Common myeloid progenitor, CD34-positive (primary cell): ENCODE measurements at regions not wholly inside any gene's neighbourhood (a gene's known extent, or its start where the extent isn't known, plus 50 kb on each side); places are given as distances from the start of the nearest gene placed in this dataset.

Experiments
- CTCF ChIA-PET: fragments of 350-600 bp; sonication (Branson Sonifier 250); formaldehyde crosslinking; loops from one replicate; lab custom pipeline; 2021; ENCODE audit warnings: antibody characterized with exemption; lab: Charles Lee
- POLR2A ChIA-PET: fragments of 350-600 bp; sonication (Branson Sonifier 250); formaldehyde crosslinking; loops from one replicate; lab custom pipeline; 2021; ENCODE audit warnings: antibody characterized with exemption; lab: Charles Lee
- DNase-seq, 3 donors: peaks; one replicate each; pipeline versions ENCODE4 v3.0.0 to v3.0.0-alpha.2; 2013
- H3K27ac ChIP-seq, 2 experiments: 1 replicate in 1 of 2; 2 replicates in 1 of 2; pipeline ENCODE4 v1.7.0; 2013; ENCODE audit warnings: inconsistent platforms in 2 of 2, low read length in 2 of 2, mild to moderate bottlenecking in 2 of 2, low read depth in 1 of 2, moderate library complexity in 1 of 2; ENCODE audit not compliant: severe bottlenecking in 2 of 2, insufficient read depth in 1 of 2, poor library complexity in 1 of 2
- H3K27me3 ChIP-seq, 5 experiments: replicated peaks in 2 of 5; 1 replicate in 3 of 5; 2 replicates in 2 of 5; pipeline versions ENCODE4 v1.6.1 to v1.7.0; 2013; ENCODE audit warnings: low read length in 4 of 5, mild to moderate bottlenecking in 2 of 5, moderate library complexity in 2 of 5, inconsistent platforms in 1 of 5; ENCODE audit not compliant: insufficient read depth in 5 of 5, control insufficient read depth in 4 of 5
- H3K36me3 ChIP-seq, 4 experiments: 1 replicate in 2 of 4; 2 replicates in 2 of 4; pipeline versions ENCODE4 v1.6.1 to v1.7.0; 2013; ENCODE audit warnings: low read length in 3 of 4, control low read depth in 1 of 4, mild to moderate bottlenecking in 1 of 4; ENCODE audit not compliant: control insufficient read depth in 4 of 4, insufficient read depth in 4 of 4
- H3K4me1 ChIP-seq, 4 experiments: 1 replicate in 3 of 4; 2 replicates in 1 of 4; pipeline versions ENCODE4 v1.6.1 to v1.7.1; 2013; ENCODE audit warnings: low read length in 3 of 4, mild to moderate bottlenecking in 3 of 4, control low read depth in 1 of 4, inconsistent platforms in 1 of 4, moderate library complexity in 1 of 4; ENCODE audit not compliant: control insufficient read depth in 4 of 4, insufficient read depth in 4 of 4; ENCODE audit errors: control extremely low read depth in 1 of 4
- H3K4me3 ChIP-seq, 7 experiments: 1 replicate in 4 of 7; 2 replicates in 3 of 7; pipeline versions ENCODE4 v1.5.1 to v1.7.0; 2013; ENCODE audit warnings: mild to moderate bottlenecking in 7 of 7, low read length in 6 of 7, moderate library complexity in 6 of 7, inconsistent platforms in 2 of 7, low read depth in 2 of 7, control low read depth in 1 of 7; ENCODE audit not compliant: insufficient read depth in 4 of 7, control insufficient read depth in 1 of 7; ENCODE audit errors: extremely low read depth in 1 of 7
- H3K9me3 ChIP-seq, 5 experiments: 1 replicate in 4 of 5; 2 replicates in 1 of 5; pipeline versions ENCODE4 v1.6.1 to v1.7.1; 2013; ENCODE audit warnings: low read length in 4 of 5, mild to moderate bottlenecking in 2 of 5, inconsistent platforms in 1 of 5, low read depth in 1 of 5, moderate library complexity in 1 of 5; ENCODE audit not compliant: control insufficient read depth in 4 of 5, insufficient read depth in 2 of 5; ENCODE audit errors: control extremely low read depth in 1 of 5
- WGBS: methylation state at CpG from one replicate; pipeline ENCODE4 v1.1.5; 2013; ENCODE audit not compliant: insufficient coverage; 5-methylcytosine and 5-hydroxymethylcytosine counted together

DNA sequence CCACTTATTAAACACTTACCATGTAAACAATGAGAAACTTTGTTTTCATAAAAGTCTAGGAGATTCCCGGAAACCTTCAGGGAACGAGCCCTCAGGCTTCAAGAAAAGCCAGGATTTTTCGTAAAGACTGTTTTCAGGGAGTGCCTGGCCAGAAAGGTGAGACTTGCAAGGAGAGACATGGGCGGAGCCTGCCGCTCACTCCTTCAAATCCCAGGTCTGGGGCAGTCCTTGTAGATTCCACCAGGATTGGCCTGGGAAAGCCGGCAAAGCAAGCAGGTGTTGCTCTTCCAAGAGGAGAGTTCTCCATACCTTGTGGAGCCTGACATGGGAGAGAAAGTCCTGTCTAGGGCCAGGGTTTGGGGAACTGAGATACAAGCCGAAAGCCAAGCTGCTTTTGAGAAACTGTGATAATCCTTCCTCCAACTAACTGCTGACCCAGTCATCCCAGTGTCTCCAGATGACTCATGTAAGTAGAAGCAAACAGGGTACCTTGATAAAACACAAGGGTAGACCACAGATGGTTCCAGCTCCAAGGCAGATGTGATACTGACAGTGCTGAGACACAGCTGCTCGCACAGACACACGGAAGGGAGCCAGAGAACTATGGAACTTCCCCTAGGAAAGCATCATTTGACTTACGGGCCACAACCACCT lies 69.4 kb upstream of the NAA20 start:
- POLR2A ChIA-PET = no interaction called here

GRCh38 chr20:19949195-19949867 lies 67.8 kb upstream of the NAA20 start:
- Histone ChIP-seq H3K27me3 (no peaks in the 10 kb centered on the region), H3K36me3 (no peaks in the 10 kb centered on the region), H3K27ac (no peak overlapping the region), H3K9me3 (no peaks in the 10 kb centered on the region), H3K4me3 (no peak overlapping the region), H3K4me1 (peaks cover 0 to 6% (median 4%) of the 10 kb centered on the region in 4 experiments)
- DNase-seq = no peak
- WGBS = 93% methylated on average over 9 of the region's 10 CpGs
- ChIA-PET POLR2A (no interaction called here), CTCF (interaction anchor here (1.1 kb wide), 1 partner anchor 50 kb away, joined by 3 read pairs; no protein-coding TSS in a partner anchor)

More for the DNA sequence above, 69.4 kb upstream of the NAA20 start:
- no peak overlapping the region for H3K27ac ChIP-seq
- CTCF ChIA-PET = no interaction called here
- H3K9me3 ChIP-seq = no peaks in the 10 kb centered on the region
- WGBS = 96% methylated on average over 5 of the region's 10 CpGs
- no peak overlapping the region for H3K4me3 ChIP-seq
- no peak for DNase-seq
- H3K27me3 ChIP-seq = no peaks in the 10 kb centered on the region
- H3K4me1 ChIP-seq = peaks cover 7 to 20% (median 17%) of the 10 kb centered on the region in 4 experiments
- H3K36me3 ChIP-seq = no peaks in the 10 kb centered on the region

- WGBS = no CpG with 5 or more reads among the region's 2 CpGs
- Histone ChIP-seq H3K27ac (no peak overlapping the region), H3K4me1 (peaks cover 0 to 3% (median 3%) of the 10 kb centered on the region in 4 experiments), H3K27me3 (no peaks in the 10 kb centered on the region), H3K36me3 (no peaks in the 10 kb centered on the region), H3K4me3 (no peak overlapping the region), H3K9me3 (no peaks in the 10 kb centered on the region)
- CTCF ChIA-PET = interaction anchor here (1.1 kb wide), 1 partner anchor 49 kb away, joined by 3 read pairs; no protein-coding TSS in a partner anchor
- DNase-seq = no peak
- POLR2A ChIA-PET = no interaction called here
Observed at GRCh38 chr20:19950042-19950441, 67.1 kb upstream of the NAA20 start.

- no peak overlapping the region for H3K4me3 ChIP-seq
- ChIA-PET CTCF (interaction anchor here (0.7 to 1.0 kb wide), 2 partner anchors 9 to 35 kb away, joined by 3 read pairs; no protein-coding TSS in a partner anchor), POLR2A (interaction anchor here (0.7 kb wide), 1 partner anchor 13 kb away, joined by 5 read pairs; no protein-coding TSS in a partner anchor)
- H3K27ac ChIP-seq = no peak overlapping the region
- peaks cover 0 to 4% (median 0%) of the 10 kb centered on the region in 4 experiments for H3K36me3 ChIP-seq
- H3K9me3 ChIP-seq = no peaks in the 10 kb centered on the region
- DNase-seq = no peak
- peaks cover 0 to 3% (median 0%) of the 10 kb centered on the region in 4 experiments for H3K4me1 ChIP-seq
- WGBS = 81% methylated on average over 3 of the region's 3 CpGs
- H3K27me3 ChIP-seq = no peaks in the 10 kb centered on the region
Observed at GRCh38 chr20:19952392-19952791, 64.8 kb upstream of the NAA20 start.

- Histone ChIP-seq H3K4me3 (no peak overlapping the region), H3K27me3 (no peaks in the 10 kb centered on the region), H3K36me3 (peaks cover 0 to 8% (median 2%) of the 10 kb centered on the region in 4 experiments), H3K9me3 (no peaks in the 10 kb centered on the region), H3K4me1 (peaks cover 0 to 3% (median 0%) of the 10 kb centered on the region in 4 experiments), H3K27ac (no peak overlapping the region)
- DNase-seq = no peak
- POLR2A ChIA-PET = no interaction called here
- CTCF ChIA-PET = interaction anchor here (0.6 to 1.8 kb wide), 2 partner anchors 51 to 67 kb away, joined by 3 to 6 read pairs; no protein-coding TSS in a partner anchor
Observed at GRCh38 chr20:19953606-19954005, 63.6 kb upstream of the NAA20 start.

DNA sequence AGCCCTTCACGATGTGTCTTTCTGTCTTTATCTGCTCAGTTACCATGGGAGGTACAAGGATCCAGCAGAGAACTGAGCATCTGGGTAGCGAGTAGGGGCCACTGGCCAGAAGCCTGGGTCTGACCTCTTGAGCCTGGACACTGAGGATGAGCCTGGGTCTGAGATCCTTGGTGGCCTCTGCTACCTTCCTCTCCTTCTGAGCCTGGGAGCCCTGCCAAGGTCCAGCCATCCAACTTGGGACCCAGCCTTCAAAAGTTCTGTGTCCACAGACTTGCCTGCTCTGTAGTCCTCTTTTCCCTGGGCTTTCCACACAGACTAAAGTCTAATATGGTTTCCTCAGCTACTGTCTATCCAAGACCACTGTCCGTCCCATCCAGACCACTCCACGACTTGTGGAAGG lies 60.2 kb upstream of the NAA20 start:
- ChIA-PET POLR2A (no interaction called here), CTCF (interaction anchor here (1.0 kb wide), 1 partner anchor 18 kb away, joined by 3 read pairs; no protein-coding TSS in a partner anchor)
- Histone ChIP-seq H3K27ac (no peak overlapping the region), H3K36me3 (peaks cover 0 to 11% (median 3%) of the 10 kb centered on the region in 4 experiments), H3K9me3 (no peaks in the 10 kb centered on the region), H3K27me3 (no peaks in the 10 kb centered on the region), H3K4me1 (peaks cover 0 to 9% (median 5%) of the 10 kb centered on the region in 4 experiments), H3K4me3 (no peak overlapping the region)
- no peak for DNase-seq
- 100% methylated on average over 3 of the region's 4 CpGs for WGBS

DNA sequence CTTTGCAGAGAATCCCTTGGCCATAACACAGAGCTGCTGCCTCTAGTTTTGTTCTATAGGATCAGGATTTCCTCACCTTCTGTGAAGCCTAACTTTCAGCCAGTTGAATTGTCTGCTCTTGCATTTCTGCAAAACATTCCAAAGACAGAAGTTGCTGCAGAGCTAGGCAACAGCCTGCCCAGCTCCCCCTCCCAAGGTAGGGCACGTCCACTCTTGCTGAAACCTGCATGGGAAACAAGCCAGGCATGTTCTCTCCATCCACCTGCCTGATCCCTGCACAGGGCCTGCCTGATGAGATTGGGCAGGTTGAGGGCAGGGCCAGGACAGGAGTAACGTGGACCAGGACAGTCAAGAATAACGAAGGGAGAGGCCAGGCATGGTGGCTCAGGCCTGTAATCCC lies 58.9 kb upstream of the NAA20 start:
- Histone ChIP-seq H3K36me3 (peaks cover 0 to 11% (median 3%) of the 10 kb centered on the region in 4 experiments), H3K9me3 (no peaks in the 10 kb centered on the region), H3K27me3 (no peaks in the 10 kb centered on the region), H3K27ac (no peak overlapping the region), H3K4me3 (no peak overlapping the region), H3K4me1 (peaks cover 0 to 9% (median 3%) of the 10 kb centered on the region in 4 experiments)
- WGBS = 100% methylated on average over 2 of the region's 3 CpGs
- ChIA-PET CTCF (no interaction called here), POLR2A (no interaction called here)
- DNase-seq = no peak
